NT2/D1 (cell line): ENCODE measurements at regions not wholly inside any gene's neighbourhood (a gene's known extent, or its start where the extent isn't known, plus 50 kb on each side); places are given as distances from the start of the nearest gene placed in this dataset.
A peak's percentile ranks its signal among the peaks of the same experiment; 100 is the strongest.

ENCODE experiments used
- DNase-seq: peaks from one replicate; pipeline ENCODE4 v3.0.0-alpha.2; 2011; ENCODE audit warnings: low read depth, low spot score
- H3K27me3 ChIP-seq: 2 replicates; pipeline ENCODE4 v1.6.0; 2011; ENCODE audit warnings: mild to moderate bottlenecking; ENCODE audit not compliant: insufficient read length, insufficient read depth
- H3K36me3 ChIP-seq: 2 replicates; pipeline ENCODE4 v1.6.1; 2011; ENCODE audit warnings: mild to moderate bottlenecking, low read length, mixed read lengths; ENCODE audit not compliant: insufficient read depth, insufficient read length
- H3K4me1 ChIP-seq: 2 replicates; pipeline ENCODE4 v1.5.1; 2011; ENCODE audit not compliant: insufficient read depth, insufficient read length
- H3K4me3 ChIP-seq: 2 replicates; pipeline ENCODE4 v1.5.1; 2011; ENCODE audit warnings: low read depth; ENCODE audit not compliant: insufficient read length
- H3K9ac ChIP-seq: 2 replicates; pipeline ENCODE4 v1.6.0; 2011; ENCODE audit warnings: low read depth; ENCODE audit not compliant: insufficient read length
- H3K9me3 ChIP-seq: 2 replicates; pipeline ENCODE4 v1.5.1; 2011; ENCODE audit warnings: mild to moderate bottlenecking, low read length; ENCODE audit not compliant: insufficient read depth
- SUZ12 ChIP-seq: IDR thresholded peaks from 2 replicates; pipeline ENCODE4 v1.6.1; 2011; ENCODE audit not compliant: insufficient read length, insufficient read depth; ENCODE audit errors: extremely low read depth
- YY1 ChIP-seq: IDR thresholded peaks from 2 replicates; pipeline ENCODE4 v1.6.1; 2011; ENCODE audit not compliant: insufficient read length, insufficient read depth
- ZNF274 ChIP-seq: IDR thresholded peaks from 2 replicates; pipeline ENCODE4 v1.6.1; 2011; ENCODE audit warnings: mild to moderate bottlenecking, low read depth, low read length

DNA sequence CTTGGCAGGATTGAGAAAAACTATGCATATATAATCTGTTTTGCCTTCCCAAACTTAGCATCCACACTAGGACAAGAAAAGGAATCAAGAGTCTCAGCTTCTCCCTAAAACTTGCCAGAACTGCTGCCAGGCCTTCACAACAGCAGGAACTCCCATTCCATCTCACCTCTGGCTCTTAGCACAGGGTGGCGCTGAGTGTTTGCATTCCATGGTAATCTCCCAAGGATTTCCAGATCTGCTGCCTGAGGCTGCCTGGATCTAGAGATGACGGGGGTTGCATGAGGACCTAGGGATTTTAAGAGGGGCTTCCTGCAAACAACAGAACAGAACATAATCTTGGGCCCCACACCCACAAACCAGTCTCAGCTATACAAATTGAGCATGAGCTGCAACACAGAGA, 87.1 kb upstream of the OPCML start:
- Histone ChIP-seq H3K27me3 (no peaks in the 10 kb centered on the region), H3K4me1 (no peaks in the 10 kb centered on the region), H3K36me3 (no peaks in the 10 kb centered on the region), H3K9ac (no peak overlapping the region), H3K4me3 (no peak overlapping the region), H3K9me3 (no peaks in the 10 kb centered on the region)
- peak; percentile 38 for DNase-seq
- TF ChIP-seq YY1 (no peak), SUZ12 (no peak), ZNF274 (no peak)

DNA sequence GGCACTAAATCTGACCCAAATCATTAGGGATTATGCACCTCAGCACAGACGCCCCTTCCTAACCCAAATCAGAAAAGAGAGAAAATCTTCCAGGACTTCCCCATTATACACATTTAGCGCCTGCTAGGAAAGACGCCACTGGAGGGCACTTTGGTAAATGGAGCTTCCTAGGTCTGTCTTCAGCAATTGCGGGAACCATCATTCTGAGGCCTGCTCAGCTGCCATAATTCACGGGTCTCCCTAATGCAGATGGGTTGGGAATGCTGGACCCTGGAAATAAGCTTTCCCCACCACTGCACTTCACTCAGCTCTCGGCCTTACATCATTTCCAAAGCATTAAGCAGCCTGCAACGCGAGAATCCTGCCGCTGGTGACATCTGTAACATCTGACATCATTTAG, 86.2 kb upstream of the OPCML start:
- no peak overlapping the region for H3K9ac ChIP-seq
- H3K27me3 ChIP-seq = no peaks in the 10 kb centered on the region
- no peak overlapping the region for H3K4me3 ChIP-seq
- no peaks in the 10 kb centered on the region for H3K9me3 ChIP-seq
- no peaks in the 10 kb centered on the region for H3K36me3 ChIP-seq
- no peak for TF ChIP-seq SUZ12
- no peak for TF ChIP-seq ZNF274
- DNase-seq = no peak
- no peaks in the 10 kb centered on the region for H3K4me1 ChIP-seq

DNA sequence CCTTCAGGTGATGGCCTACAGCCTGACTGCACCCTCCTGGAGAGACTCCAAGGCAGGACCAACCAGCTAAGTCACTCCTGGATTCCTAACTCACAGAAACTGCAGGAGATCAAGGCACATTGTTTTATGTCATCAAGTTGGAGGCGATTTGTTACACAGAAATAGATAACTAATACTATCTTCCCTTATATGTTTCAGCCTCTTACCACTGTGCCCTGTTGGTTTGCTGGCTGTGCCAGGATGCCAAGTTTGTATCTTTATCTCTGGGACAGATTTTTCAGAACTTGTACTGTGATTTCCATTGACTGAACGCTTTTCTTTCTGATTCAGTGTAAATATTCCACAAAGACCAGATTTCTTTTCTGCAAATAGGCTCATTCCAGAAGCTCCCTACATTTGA, 76.2 kb upstream of the OPCML start:
- Histone ChIP-seq H3K27me3 (no peaks in the 10 kb centered on the region), H3K9ac (no peak overlapping the region), H3K36me3 (no peaks in the 10 kb centered on the region), H3K9me3 (no peaks in the 10 kb centered on the region), H3K4me3 (no peak overlapping the region), H3K4me1 (no peaks in the 10 kb centered on the region)
- DNase-seq = no peak
- TF ChIP-seq SUZ12 = no peak
- no peak for TF ChIP-seq YY1
- TF ChIP-seq ZNF274 = no peak

DNA sequence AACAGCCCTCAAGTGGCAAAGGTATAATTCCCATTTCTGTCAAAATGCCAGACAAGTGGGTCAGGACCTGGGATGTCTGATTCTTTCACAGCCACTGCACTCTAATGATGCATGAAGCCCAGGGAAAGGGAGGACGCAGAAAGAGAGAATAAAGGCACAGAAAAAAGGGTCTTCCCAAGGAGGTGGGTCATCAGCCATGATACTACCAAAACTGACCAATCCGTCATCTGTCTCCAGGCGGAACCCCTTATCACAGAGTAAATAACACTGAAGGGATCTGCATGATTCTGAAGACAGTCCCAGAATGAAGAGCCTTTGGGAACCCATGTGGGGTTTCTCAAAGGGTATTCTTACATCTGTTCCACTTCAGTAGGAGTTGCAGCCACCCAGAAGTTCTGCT, 73.8 kb upstream of the OPCML start:
- H3K9me3 ChIP-seq = no peaks in the 10 kb centered on the region
- no peaks in the 10 kb centered on the region for H3K36me3 ChIP-seq
- no peaks in the 10 kb centered on the region for H3K27me3 ChIP-seq
- H3K4me1 ChIP-seq = no peaks in the 10 kb centered on the region
- TF ChIP-seq ZNF274 (no peak), YY1 (no peak), SUZ12 (no peak)
- DNase-seq = no peak
- no peak overlapping the region for H3K9ac ChIP-seq
- no peak overlapping the region for H3K4me3 ChIP-seq

DNA sequence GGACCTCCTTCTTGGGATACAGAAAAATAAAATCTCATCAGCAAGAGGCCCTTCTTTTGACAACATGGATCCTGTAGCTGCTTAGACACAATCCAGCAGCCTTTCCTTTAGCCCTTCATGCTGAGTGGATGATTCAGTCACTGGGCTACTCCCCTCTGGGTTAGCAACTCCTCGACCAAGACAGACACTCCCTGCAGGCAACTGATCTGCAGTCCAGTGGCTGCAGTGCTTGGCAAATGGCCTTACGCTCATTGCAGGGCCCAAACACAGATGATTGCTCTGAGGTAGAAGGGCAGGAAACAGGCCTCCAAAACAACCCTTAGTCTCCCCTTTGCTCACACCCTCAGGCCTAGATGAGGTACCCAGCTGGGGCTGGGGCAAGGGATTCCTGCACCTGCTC, 73.2 kb upstream of the OPCML start:
- Histone ChIP-seq H3K9ac (no peak overlapping the region), H3K36me3 (no peaks in the 10 kb centered on the region), H3K4me1 (no peaks in the 10 kb centered on the region), H3K27me3 (no peaks in the 10 kb centered on the region), H3K9me3 (no peaks in the 10 kb centered on the region), H3K4me3 (no peak overlapping the region)
- TF ChIP-seq ZNF274 = no peak
- TF ChIP-seq YY1 = no peak
- no peak for TF ChIP-seq SUZ12
- no peak for DNase-seq

DNA sequence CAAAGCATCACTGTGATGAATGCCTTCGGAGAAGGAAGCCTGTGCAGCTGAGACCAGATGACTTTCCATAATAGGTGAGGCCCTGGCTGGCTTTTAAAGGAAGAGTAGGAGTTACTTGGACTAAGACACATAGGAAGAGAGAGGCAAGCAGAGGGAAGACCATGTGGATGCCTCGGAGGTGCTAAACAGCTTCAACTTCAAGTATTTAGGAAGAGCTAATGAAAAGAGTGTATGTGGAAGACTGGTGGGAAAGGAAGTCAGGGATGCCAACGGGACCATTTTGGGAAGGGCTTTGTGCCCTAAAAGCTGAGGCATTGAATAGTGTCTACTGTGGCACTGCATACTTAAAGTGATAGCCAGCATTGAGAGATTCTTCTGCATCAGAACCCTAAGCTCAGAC, 69.3 kb upstream of the OPCML start:
- DNase-seq = no peak
- Histone ChIP-seq H3K36me3 (no peaks in the 10 kb centered on the region), H3K4me1 (no peaks in the 10 kb centered on the region), H3K27me3 (no peaks in the 10 kb centered on the region), H3K4me3 (no peak overlapping the region), H3K9ac (no peak overlapping the region), H3K9me3 (no peaks in the 10 kb centered on the region)
- TF ChIP-seq YY1 (no peak), SUZ12 (no peak), ZNF274 (no peak)

DNA sequence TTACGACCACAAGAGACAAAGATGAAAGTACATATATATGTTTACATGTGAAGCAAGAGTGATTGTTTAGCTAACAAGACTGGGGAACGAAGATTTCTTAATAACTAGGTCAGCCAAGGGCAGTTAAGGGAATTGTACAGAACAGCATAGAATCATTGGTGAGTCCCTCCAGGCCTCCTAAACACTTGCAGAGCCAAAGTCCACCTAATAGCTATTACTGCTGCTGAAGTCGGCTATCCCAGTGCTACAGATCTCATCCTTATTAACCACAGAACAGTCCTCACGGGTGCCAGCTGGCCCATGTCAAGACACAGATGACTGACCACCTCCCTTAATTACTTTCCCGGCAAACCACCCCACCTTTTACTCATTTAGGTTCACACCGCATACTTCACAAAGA, 68.5 kb upstream of the OPCML start:
- Histone ChIP-seq H3K4me1 (no peaks in the 10 kb centered on the region), H3K4me3 (no peak overlapping the region), H3K9ac (no peak overlapping the region), H3K27me3 (no peaks in the 10 kb centered on the region), H3K9me3 (no peaks in the 10 kb centered on the region), H3K36me3 (no peaks in the 10 kb centered on the region)
- no peak for TF ChIP-seq ZNF274
- TF ChIP-seq YY1 = no peak
- no peak for TF ChIP-seq SUZ12
- DNase-seq = no peak

DNA sequence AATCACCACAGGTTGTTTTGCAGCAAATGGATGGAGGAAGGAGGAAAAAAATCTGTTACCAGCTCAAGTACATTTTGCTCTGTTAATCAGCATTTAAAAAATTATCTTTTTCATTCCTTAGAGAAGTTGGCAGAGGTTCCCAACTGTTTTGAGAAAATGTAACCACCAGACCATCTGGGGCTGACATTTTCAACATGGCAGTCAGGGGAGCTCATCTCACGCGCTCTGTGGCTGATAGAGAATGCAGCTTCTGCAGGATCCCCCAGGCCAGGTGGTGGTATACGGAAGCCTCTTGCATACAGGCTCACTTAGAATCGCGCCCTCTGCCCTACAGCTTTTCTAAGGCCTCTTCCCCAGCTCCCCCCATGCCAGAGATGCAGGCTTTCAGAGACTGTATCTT, 68.0 kb upstream of the OPCML start:
- H3K36me3 ChIP-seq = no peaks in the 10 kb centered on the region

More for the DNA sequence above, 68.0 kb upstream of the OPCML start:
- no peak for DNase-seq
- H3K4me3 ChIP-seq = no peak overlapping the region
- no peaks in the 10 kb centered on the region for H3K27me3 ChIP-seq
- H3K9me3 ChIP-seq = no peaks in the 10 kb centered on the region
- H3K9ac ChIP-seq = no peak overlapping the region
- no peaks in the 10 kb centered on the region for H3K4me1 ChIP-seq
- TF ChIP-seq YY1 (no peak), SUZ12 (no peak), ZNF274 (no peak)
